ENCODE measurements at regions not wholly inside any gene's neighbourhood (a gene's known extent, or its start where the extent isn't known, plus 50 kb on each side); places are given as distances from the start of the nearest gene placed in this dataset.
A peak's percentile ranks its signal among the peaks of the same experiment; 100 is the strongest.

GRCh38 chr17:83144421-83145357, 65.3 kb downstream of the METRNL start:
- no peak for DNase-seq

- no peak for DNase-seq
Measured at GRCh38 chr17:83145358-83145738, 65.9 kb downstream of the METRNL start.

GRCh38 chr17:83145831-83146230, 66.4 kb downstream of the METRNL start:
- DNase-seq, result no peak

GRCh38 chr17:83146347-83146746, 66.9 kb downstream of the METRNL start:
- no peak for DNase-seq

GRCh38 chr17:83147280-83147679, 67.9 kb downstream of the METRNL start:
- no peak for DNase-seq

GRCh38 chr17:83148317-83149028, 69.1 kb downstream of the METRNL start:
- no peak for DNase-seq

- DNase-seq, result no peak
Measured at GRCh38 chr17:83149029-83149725, 69.8 kb downstream of the METRNL start.

- DNase-seq, result no peak
Measured at GRCh38 chr17:83149761-83150251, 70.4 kb downstream of the METRNL start.

- no peak for DNase-seq
Measured at GRCh38 chr17:83150369-83151055, 71.1 kb downstream of the METRNL start.

- DNase-seq, result no peak
Measured at GRCh38 chr17:83151056-83151441, 71.6 kb downstream of the METRNL start.

- no peak for DNase-seq
Measured at GRCh38 chr17:83151442-83152226, 72.2 kb downstream of the METRNL start.

- DNase-seq, result no peak
Measured at GRCh38 chr17:83152227-83152744, 72.9 kb downstream of the METRNL start.

GRCh38 chr17:83152745-83153611, 73.6 kb downstream of the METRNL start:
- DNase-seq, result peak; percentile 66

- DNase-seq, result no peak
Measured at GRCh38 chr17:83153681-83154310, 74.4 kb downstream of the METRNL start.

GRCh38 chr17:83154311-83155127, 75.1 kb downstream of the METRNL start:
- DNase-seq, result no peak

GRCh38 chr17:83155128-83156121, 76.0 kb downstream of the METRNL start:
- DNase-seq, result no peak

GRCh38 chr17:83156408-83156807, 77.0 kb downstream of the METRNL start:
- no peak for DNase-seq
